ENCODE measurements at regions not wholly inside any gene's neighbourhood (a gene's known extent, or its start where the extent isn't known, plus 50 kb on each side); places are given as distances from the start of the nearest gene placed in this dataset.
"Not testable (repeated sequence)": the region's sequence is repeated elsewhere in the genome, so short reads cannot be mapped to it uniquely, and the experiment has no call there.

- TF ChIP-seq REST (IDR thresholded peaks at IDR 0.05; ENCODE audit: insufficient read depth in 1 of 2, low read depth in 2 of 2, low read length in 1 of 2) (no peak), SIN3A (IDR thresholded peaks at IDR 0.05; ENCODE audit: borderline replicate concordance, insufficient read depth, low read depth, low read length) (no peak), POLR2AphosphoS5 (IDR thresholded peaks at IDR 0.05; ENCODE audit: low read depth, low read length) (no peak), CTCF (IDR thresholded peaks at IDR 0.05) (no peak), TCF7L2 (IDR thresholded peaks at IDR 0.05; ENCODE audit: low read depth, low read length) (no peak)
- in situ Hi-C loops (cut with HindIII; ENCODE audit: low pct_unique_long_range_greater_than_20kb, low sequenced_read_pairs) (no loop called here), intact Hi-C loops (cut with micrococcal nuclease; ENCODE audit: unreplicated experiment) (no loop called here)
- Histone ChIP-seq H3K36me3 (ENCODE audit: control insufficient read depth, insufficient read depth, low read length) (no peaks in the 10 kb centered on the region), H3K27ac (ENCODE audit: low read length) (no peak overlapping the region), H3K9me3 (ENCODE audit: control insufficient read depth, insufficient read depth, low read depth, low read length) (peaks cover 7% of the 10 kb centered on the region; the same call in 1 of the 2 replicates), H3K4me1 (ENCODE audit: control insufficient read depth, insufficient read depth, low read length) (no peaks in the 10 kb centered on the region), H3K4me3 (ENCODE audit: low read depth in 2 of 2, low read length in 2 of 2) (no peak overlapping the region), H3K27me3 (ENCODE audit: control insufficient read depth, insufficient read depth, low read length) (no peaks in the 10 kb centered on the region)
- DNase-seq (ENCODE audit: low read depth, low spot score) = no peak
- ATAC-seq = no peak
- ChIA-PET CTCF (no interaction called here), POLR2A (no interaction called here)
- BruUV-seq (replicated peaks) = no TSS peak
Observed at GRCh38 chr5:145619806-145620310, 215.3 kb downstream of the PRELID2 start.

DNA sequence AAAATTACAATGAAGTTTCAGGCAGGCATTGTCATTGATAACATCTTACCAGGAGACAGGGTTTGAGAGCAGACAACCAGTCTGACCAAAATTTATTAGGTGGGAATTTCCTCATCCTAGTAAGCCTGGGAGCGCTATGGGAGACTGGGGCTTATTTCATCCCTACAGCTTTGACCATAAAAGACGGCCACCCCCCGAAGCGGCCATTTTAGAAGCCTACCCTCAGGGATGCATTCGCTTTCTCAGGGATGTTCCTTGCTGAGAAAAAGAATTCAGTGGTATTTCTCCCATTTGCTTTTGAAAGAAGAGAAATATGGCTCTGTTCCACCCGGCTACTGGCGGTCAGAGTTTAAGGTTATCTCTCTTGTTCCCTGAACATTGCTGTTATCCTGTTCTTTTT, 218.4 kb downstream of the PRELID2 start:
- H3K36me3 ChIP-seq (ENCODE audit: control insufficient read depth, insufficient read depth, low read length); intact Hi-C loops (cut with micrococcal nuclease; ENCODE audit: unreplicated experiment); BruUV-seq (replicated peaks); H3K27me3 ChIP-seq (ENCODE audit: control insufficient read depth, insufficient read depth, low read length); ATAC-seq; POLR2A ChIA-PET; H3K4me3 ChIP-seq (ENCODE audit: low read depth in 2 of 2, low read length in 2 of 2); H3K9me3 ChIP-seq (ENCODE audit: control insufficient read depth, insufficient read depth, low read depth, low read length); H3K27ac ChIP-seq (ENCODE audit: low read length); H3K4me1 ChIP-seq (ENCODE audit: control insufficient read depth, insufficient read depth, low read length); DNase-seq (ENCODE audit: low read depth, low spot score); in situ Hi-C loops (cut with HindIII; ENCODE audit: low pct_unique_long_range_greater_than_20kb, low sequenced_read_pairs); CTCF ChIA-PET: not testable (repeated sequence)

- ATAC-seq = no peak
- no peaks in the 10 kb centered on the region for H3K4me1 ChIP-seq (ENCODE audit: control insufficient read depth, insufficient read depth, low read length)
- ChIA-PET POLR2A (no interaction called here), CTCF (no interaction called here)
- TF ChIP-seq POLR2AphosphoS5 (IDR thresholded peaks at IDR 0.05; ENCODE audit: low read depth, low read length) = no peak
- TF ChIP-seq REST (IDR thresholded peaks at IDR 0.05; ENCODE audit: insufficient read depth in 1 of 2, low read depth in 2 of 2, low read length in 1 of 2) = no peak
- TF ChIP-seq TCF7L2 (IDR thresholded peaks at IDR 0.05; ENCODE audit: low read depth, low read length) = no peak
- no peak for TF ChIP-seq SIN3A (IDR thresholded peaks at IDR 0.05; ENCODE audit: borderline replicate concordance, insufficient read depth, low read depth, low read length)
- TF ChIP-seq CTCF (IDR thresholded peaks at IDR 0.05) = no peak
- no peak for DNase-seq (ENCODE audit: low read depth, low spot score)
- in situ Hi-C loops (cut with HindIII; ENCODE audit: low pct_unique_long_range_greater_than_20kb, low sequenced_read_pairs) (no loop called here), intact Hi-C loops (cut with micrococcal nuclease; ENCODE audit: unreplicated experiment) (no loop called here)
- H3K27ac ChIP-seq (ENCODE audit: low read length) = no peak overlapping the region
- BruUV-seq (replicated peaks) = no TSS peak
- H3K4me3 ChIP-seq (ENCODE audit: low read depth in 2 of 2, low read length in 2 of 2) = no peak overlapping the region
- no peaks in the 10 kb centered on the region for H3K27me3 ChIP-seq (ENCODE audit: control insufficient read depth, insufficient read depth, low read length)
- no peaks in the 10 kb centered on the region for H3K36me3 ChIP-seq (ENCODE audit: control insufficient read depth, insufficient read depth, low read length)
- H3K9me3 ChIP-seq (ENCODE audit: control insufficient read depth, insufficient read depth, low read depth, low read length) = no peaks in the 10 kb centered on the region
Observed at GRCh38 chr5:145598983-145599382, 236.2 kb downstream of the PRELID2 start.
